HL-60 (cell line): ENCODE measurements at regions not wholly inside any gene's neighbourhood (a gene's known extent, or its start where the extent isn't known, plus 50 kb on each side); places are given as distances from the start of the nearest gene placed in this dataset.

Source experiments
- DNase-seq, 2 experiments: peaks; one replicate each; pipeline ENCODE4 v3.0.0-alpha.2; 2010 to 2020; ENCODE audit warnings: low read depth in 1 of 2, low spot score in 1 of 2
- H3K27ac ChIP-seq: fragments of 250-450 bp; sonication (Bioruptor Pico); replicated peaks from 2 replicates; pipeline ENCODE4 v1.5.1; 2020; ENCODE audit warnings: mild to moderate bottlenecking, moderate library complexity
- H3K27me3 ChIP-seq: fragments of 250-450 bp; sonication (Bioruptor Pico); 2 replicates; pipeline ENCODE4 v1.5.1; 2021; ENCODE audit warnings: mild to moderate bottlenecking, moderate library complexity; ENCODE audit not compliant: insufficient read depth, poor library complexity, severe bottlenecking
- H3K4me3 ChIP-seq: replicated peaks from 2 replicates; pipeline ENCODE4 v1.5.1; 2011; ENCODE audit warnings: mild to moderate bottlenecking, control low read depth, low read length; ENCODE audit not compliant: insufficient read depth
- CTCF ChIP-seq: IDR thresholded peaks from one replicate; pipeline ENCODE4 v1.5.1; 2011; ENCODE audit warnings: low read length, control low read depth, inconsistent platforms; ENCODE audit not compliant: insufficient read depth
- GABPA ChIP-seq: IDR thresholded peaks from 2 replicates; pipeline ENCODE4 v1.6.1; 2012; ENCODE audit warnings: low read depth
- POLR2AphosphoS5 ChIP-seq: IDR thresholded peaks from 2 replicates; pipeline ENCODE4 v1.6.1; 2012; ENCODE audit warnings: low read depth
- REST ChIP-seq: IDR thresholded peaks from 2 replicates; pipeline ENCODE4 v1.6.1; 2012; ENCODE audit warnings: low read depth; ENCODE audit not compliant: insufficient replicate concordance
- SPI1 ChIP-seq: IDR thresholded peaks from 2 replicates; pipeline ENCODE4 v1.6.1; 2012; ENCODE audit warnings: low read depth, mild to moderate bottlenecking, borderline replicate concordance

GRCh38 chr7:153523320-153524015 lies 528.7 kb upstream of the DPP6 start:
- H3K4me3 ChIP-seq = no peak overlapping the region
- no peak for DNase-seq
- no peak overlapping the region for H3K27ac ChIP-seq
- no peak for TF ChIP-seq POLR2AphosphoS5
- TF ChIP-seq REST = no peak
- no peak for TF ChIP-seq CTCF
- TF ChIP-seq SPI1 = no peak
- TF ChIP-seq GABPA = no peak
- no peaks in the 10 kb centered on the region for H3K27me3 ChIP-seq

- TF ChIP-seq POLR2AphosphoS5 = no peak
- no peak for TF ChIP-seq REST
- TF ChIP-seq CTCF = no peak
- TF ChIP-seq SPI1 = no peak
- TF ChIP-seq GABPA = no peak
- no peak for DNase-seq
- H3K27ac ChIP-seq = no peak overlapping the region
- no peaks in the 10 kb centered on the region for H3K27me3 ChIP-seq
- no peak overlapping the region for H3K4me3 ChIP-seq
Measured at GRCh38 chr7:153524070-153524601, 528.1 kb upstream of the DPP6 start.

- TF ChIP-seq CTCF (no peak), POLR2AphosphoS5 (no peak), REST (no peak), SPI1 (no peak), GABPA (no peak)
- no peak overlapping the region for H3K27ac ChIP-seq
- H3K27me3 ChIP-seq = no peaks in the 10 kb centered on the region
- H3K4me3 ChIP-seq = no peak overlapping the region
- DNase-seq = no peak
Measured at GRCh38 chr7:153529100-153529499, 523.1 kb upstream of the DPP6 start.
